OCI-LY3 (cell line): ENCODE measurements at regions not wholly inside any gene's neighbourhood (a gene's known extent, or its start where the extent isn't known, plus 50 kb on each side); places are given as distances from the start of the nearest gene placed in this dataset.

ENCODE experiments used
- H2AFZ ChIP-seq: fragments of 200-600, 300-600 bp; shearing (Covaris generic); 2 replicates; pipeline ENCODE4 v1.6.0; 2014; ENCODE audit warnings: antibody characterized with exemption, low read depth, low read length
- H3K27ac ChIP-seq: fragments of 200-600, 300-600 bp; sonication (generic); 2 replicates; pipeline ENCODE4 v1.5.1; 2014; ENCODE audit warnings: mild to moderate bottlenecking, low read length, moderate library complexity, mixed read lengths
- H3K27me3 ChIP-seq: fragments of 200-600, 300-600 bp; sonication (generic); 2 replicates; pipeline ENCODE4 v1.6.1; 2014; ENCODE audit warnings: low read depth, low read length, mixed read lengths
- H3K36me3 ChIP-seq: fragments of 200-600, 300-600 bp; sonication (generic); replicated peaks from 2 replicates; pipeline ENCODE3; 2014; ENCODE audit warnings: low read depth, low read length, mixed read lengths
- H3K4me1 ChIP-seq: fragments of 300-600, 200-600 bp; sonication (generic); 2 replicates; pipeline ENCODE4 v1.6.1; 2014; ENCODE audit warnings: low read length, mixed read lengths
- H3K4me2 ChIP-seq: fragments of 200-600, 300-600 bp; sonication (generic); 2 replicates; pipeline ENCODE4 v1.6.1; 2014; ENCODE audit warnings: low read length, mixed read lengths
- H3K4me3 ChIP-seq: fragments of 300-600, 200-600 bp; sonication (generic); 2 replicates; pipeline ENCODE4 v1.5.1; 2014; ENCODE audit warnings: antibody characterized with exemption, mild to moderate bottlenecking, low read length, moderate library complexity
- H3K79me2 ChIP-seq: fragments of 300-600, 200-600 bp; shearing (Covaris generic); 2 replicates; pipeline ENCODE4 v1.6.1; 2014; ENCODE audit warnings: mild to moderate bottlenecking, low read length, mixed read lengths
- H3K9ac ChIP-seq: fragments of 300-600, 200-600 bp; shearing (Covaris generic); 2 replicates; pipeline ENCODE4 v1.6.0; 2014; ENCODE audit warnings: mild to moderate bottlenecking, low read length, moderate library complexity
- H3K9me3 ChIP-seq: fragments of 200-600, 300-600 bp; shearing (Covaris generic); 2 replicates; pipeline ENCODE4 v1.6.1; 2014; ENCODE audit warnings: low read length, mixed read lengths; ENCODE audit not compliant: insufficient read depth
- H4K20me1 ChIP-seq: fragments of 200-600, 300-600 bp; sonication (generic); 2 replicates; pipeline ENCODE4 v1.6.1; 2016; ENCODE audit warnings: low read length, mixed read lengths; ENCODE audit not compliant: insufficient read depth
- EZH2phosphoT487 ChIP-seq: fragments of 200-600 bp; shearing (Covaris generic); IDR thresholded peaks from 2 replicates; pipeline ENCODE4 v1.6.1; 2018; ENCODE audit warnings: antibody characterized with exemption, mixed run types, low read depth
- TF ChIP-seq, protein P1 (sequence below): fragments of 200-600, 300-600 bp; sonication (generic); IDR thresholded peaks from 2 replicates; pipeline ENCODE4 v1.5.1; 2014; ENCODE audit warnings: antibody characterized with exemption, low read length, low read depth

DNA sequence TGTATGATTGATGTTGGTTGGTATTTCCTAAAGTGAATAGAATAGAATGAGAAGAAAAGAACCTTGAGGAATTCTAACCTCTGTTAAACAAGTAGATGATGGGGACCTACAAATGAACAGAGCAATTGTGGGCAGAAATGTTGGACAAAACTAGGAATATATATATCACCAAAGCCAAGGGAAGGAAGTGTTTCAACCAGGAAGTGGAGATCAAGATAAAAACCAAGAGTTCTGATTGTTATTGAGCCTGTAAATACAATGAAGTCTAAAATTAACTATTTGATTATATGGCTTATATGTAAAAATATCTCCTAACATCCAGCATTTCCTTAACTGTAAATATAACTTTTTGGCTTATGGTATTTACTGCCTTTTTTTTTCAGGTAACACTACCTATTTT lies 730.0 kb downstream of the SOCS6 start:
- no peaks in the 10 kb centered on the region for H4K20me1 ChIP-seq
- TF ChIP-seq EZH2phosphoT487: no peak
- TF ChIP-seq, protein P1, sequence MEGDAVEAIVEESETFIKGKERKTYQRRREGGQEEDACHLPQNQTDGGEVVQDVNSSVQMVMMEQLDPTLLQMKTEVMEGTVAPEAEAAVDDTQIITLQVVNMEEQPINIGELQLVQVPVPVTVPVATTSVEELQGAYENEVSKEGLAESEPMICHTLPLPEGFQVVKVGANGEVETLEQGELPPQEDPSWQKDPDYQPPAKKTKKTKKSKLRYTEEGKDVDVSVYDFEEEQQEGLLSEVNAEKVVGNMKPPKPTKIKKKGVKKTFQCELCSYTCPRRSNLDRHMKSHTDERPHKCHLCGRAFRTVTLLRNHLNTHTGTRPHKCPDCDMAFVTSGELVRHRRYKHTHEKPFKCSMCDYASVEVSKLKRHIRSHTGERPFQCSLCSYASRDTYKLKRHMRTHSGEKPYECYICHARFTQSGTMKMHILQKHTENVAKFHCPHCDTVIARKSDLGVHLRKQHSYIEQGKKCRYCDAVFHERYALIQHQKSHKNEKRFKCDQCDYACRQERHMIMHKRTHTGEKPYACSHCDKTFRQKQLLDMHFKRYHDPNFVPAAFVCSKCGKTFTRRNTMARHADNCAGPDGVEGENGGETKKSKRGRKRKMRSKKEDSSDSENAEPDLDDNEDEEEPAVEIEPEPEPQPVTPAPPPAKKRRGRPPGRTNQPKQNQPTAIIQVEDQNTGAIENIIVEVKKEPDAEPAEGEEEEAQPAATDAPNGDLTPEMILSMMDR: no peak
- peaks cover 3% of the 10 kb centered on the region; the same call in 1 of the 2 replicates for H3K9me3 ChIP-seq

DNA sequence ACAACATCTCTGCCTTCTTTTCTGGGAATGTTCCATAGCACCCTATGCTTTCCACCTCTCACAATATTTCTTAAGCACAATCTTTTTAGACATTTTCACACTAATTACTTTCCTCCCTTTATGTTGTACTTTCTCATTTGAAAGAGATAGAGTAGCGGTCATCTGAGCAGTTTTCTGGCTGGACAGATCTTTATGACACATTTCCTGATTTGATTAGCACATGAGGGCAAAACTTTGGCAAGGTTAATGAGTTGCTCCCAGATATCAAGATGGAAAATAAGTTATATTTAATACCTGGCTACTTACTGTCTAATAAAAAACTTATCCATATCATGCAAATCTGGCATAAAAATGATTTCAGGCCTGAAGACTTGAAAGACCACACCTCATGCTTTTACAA lies 723.9 kb downstream of the SOCS6 start:
- Histone ChIP-seq H3K27me3 (no peaks in the 10 kb centered on the region), H3K79me2 (no peaks in the 10 kb centered on the region), H3K36me3 (no peaks in the 10 kb centered on the region), H4K20me1 (no peaks in the 10 kb centered on the region), H3K4me1 (peaks cover 15% of the 10 kb centered on the region), H3K4me3 (no peak overlapping the region), H2AFZ (no peak overlapping the region), H3K27ac (no peak overlapping the region), H3K4me2 (no peak overlapping the region), H3K9ac (no peak overlapping the region), H3K9me3 (no peaks in the 10 kb centered on the region)
- no peak for TF ChIP-seq EZH2phosphoT487
- TF ChIP-seq, protein P1: no peak

More for the DNA sequence above, 730.0 kb downstream of the SOCS6 start:
- H3K4me3 ChIP-seq: no peak overlapping the region
- H2AFZ ChIP-seq: no peak overlapping the region
- H3K36me3 ChIP-seq: no peaks in the 10 kb centered on the region
- peaks cover 6% of the 10 kb centered on the region; the same call in 1 of the 2 replicates for H3K4me1 ChIP-seq
- no peaks in the 10 kb centered on the region for H3K79me2 ChIP-seq
- no peak overlapping the region for H3K9ac ChIP-seq
- H3K4me2 ChIP-seq: no peak overlapping the region
- no peaks in the 10 kb centered on the region for H3K27me3 ChIP-seq
- H3K27ac ChIP-seq: no peak overlapping the region

DNA sequence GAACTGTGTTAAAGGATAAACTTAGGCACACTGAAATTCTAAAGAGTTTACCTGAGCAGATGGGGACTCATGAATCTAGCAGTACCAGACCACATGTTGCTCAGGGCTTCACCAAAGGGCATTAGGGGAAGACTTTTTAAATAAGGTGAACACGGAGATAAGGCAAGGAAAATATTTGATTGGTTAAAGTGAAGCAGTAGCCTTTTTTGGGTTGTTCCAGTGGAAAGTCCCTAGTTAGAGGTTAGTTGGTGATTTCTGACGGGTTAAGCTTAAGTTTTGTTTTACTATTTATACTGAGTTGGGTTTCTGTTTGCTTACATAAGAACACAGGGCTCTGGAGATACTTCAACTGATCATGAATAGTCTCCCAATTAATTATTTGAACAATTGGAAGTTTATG lies 722.5 kb downstream of the SOCS6 start:
- Histone ChIP-seq H3K4me2 (peak overlapping the region; percentile 13; the same call in 1 of the 2 replicates), H3K9me3 (no peaks in the 10 kb centered on the region), H3K27me3 (no peaks in the 10 kb centered on the region), H3K36me3 (no peaks in the 10 kb centered on the region), H3K4me1 (peaks cover 15% of the 10 kb centered on the region), H3K79me2 (no peaks in the 10 kb centered on the region), H2AFZ (peak overlapping the region; percentile 49), H4K20me1 (no peaks in the 10 kb centered on the region), H3K4me3 (no peak overlapping the region), H3K9ac (no peak overlapping the region), H3K27ac (no peak overlapping the region)
- no peak for TF ChIP-seq EZH2phosphoT487
- TF ChIP-seq, protein P1: no peak

DNA sequence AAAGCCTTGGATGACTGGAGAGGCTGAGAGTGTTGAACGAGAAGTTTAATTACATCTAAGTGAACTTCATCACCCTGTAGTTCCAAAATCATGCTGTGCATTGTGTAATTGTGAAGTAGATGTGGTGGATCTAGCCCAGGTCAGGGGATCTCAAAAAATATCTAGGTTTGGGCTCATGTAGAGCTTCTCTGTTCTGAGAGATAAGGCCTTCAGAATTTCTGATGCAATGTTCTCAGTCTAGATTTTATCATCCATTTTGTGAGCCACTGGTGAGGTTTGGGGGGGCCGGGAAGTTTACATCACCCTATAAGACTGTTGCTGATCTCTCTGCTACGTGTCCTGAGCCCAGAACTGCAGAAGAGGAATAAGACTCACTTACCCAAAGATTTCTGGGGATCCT lies 719.4 kb downstream of the SOCS6 start:
- no peaks in the 10 kb centered on the region for H3K27me3 ChIP-seq
- H4K20me1 ChIP-seq: no peaks in the 10 kb centered on the region
- no peak overlapping the region for H3K4me3 ChIP-seq
- H3K9me3 ChIP-seq: no peaks in the 10 kb centered on the region
- no peaks in the 10 kb centered on the region for H3K79me2 ChIP-seq
- peaks cover 9% of the 10 kb centered on the region for H3K4me1 ChIP-seq
- TF ChIP-seq, protein P1: no peak
- TF ChIP-seq EZH2phosphoT487: no peak
- H3K9ac ChIP-seq: no peak overlapping the region
- no peaks in the 10 kb centered on the region for H3K36me3 ChIP-seq
- H2AFZ ChIP-seq: no peak overlapping the region
- no peak overlapping the region for H3K4me2 ChIP-seq
- no peak overlapping the region for H3K27ac ChIP-seq
